ENCODE measurements at regions not wholly inside any gene's neighbourhood (a gene's known extent, or its start where the extent isn't known, plus 50 kb on each side); places are given as distances from the start of the nearest gene placed in this dataset.

GRCh38 chr1:98336472-98337083 lies 324.9 kb upstream of the SNX7 start:
- Histone ChIP-seq H3K27ac (ENCODE audit: low read depth, low read length) (no peak overlapping the region), H2AFZ (ENCODE audit: low read length, unreplicated experiment) (no peak overlapping the region), H3K4me3 (ENCODE audit: low read depth, low read length) (no peak overlapping the region), H3K27me3 (ENCODE audit: insufficient read depth, low read length) (no peaks in the 10 kb centered on the region), H3K79me2 (ENCODE audit: control insufficient read depth, insufficient read depth, low read length, unreplicated experiment) (no peaks in the 10 kb centered on the region), H3K4me1 (ENCODE audit: control insufficient read depth, insufficient read depth, low read length, unreplicated experiment) (peaks cover 6% of the 10 kb centered on the region), H3K36me3 (ENCODE audit: insufficient read depth, low read length) (no peaks in the 10 kb centered on the region)

GRCh38 chr1:98333936-98334335 lies 327.6 kb upstream of the SNX7 start:
- H3K4me1 ChIP-seq (ENCODE audit: control insufficient read depth, insufficient read depth, low read length, unreplicated experiment) = peaks cover 17% of the 10 kb centered on the region
- H3K36me3 ChIP-seq (ENCODE audit: insufficient read depth, low read length) = no peaks in the 10 kb centered on the region
- H3K27me3 ChIP-seq (ENCODE audit: insufficient read depth, low read length) = no peaks in the 10 kb centered on the region
- H3K4me3 ChIP-seq (ENCODE audit: low read depth, low read length) = no peak overlapping the region
- H2AFZ ChIP-seq (ENCODE audit: low read length, unreplicated experiment) = no peak overlapping the region
- H3K27ac ChIP-seq (ENCODE audit: low read depth, low read length) = no peak overlapping the region
- H3K79me2 ChIP-seq (ENCODE audit: control insufficient read depth, insufficient read depth, low read length, unreplicated experiment) = no peaks in the 10 kb centered on the region

DNA sequence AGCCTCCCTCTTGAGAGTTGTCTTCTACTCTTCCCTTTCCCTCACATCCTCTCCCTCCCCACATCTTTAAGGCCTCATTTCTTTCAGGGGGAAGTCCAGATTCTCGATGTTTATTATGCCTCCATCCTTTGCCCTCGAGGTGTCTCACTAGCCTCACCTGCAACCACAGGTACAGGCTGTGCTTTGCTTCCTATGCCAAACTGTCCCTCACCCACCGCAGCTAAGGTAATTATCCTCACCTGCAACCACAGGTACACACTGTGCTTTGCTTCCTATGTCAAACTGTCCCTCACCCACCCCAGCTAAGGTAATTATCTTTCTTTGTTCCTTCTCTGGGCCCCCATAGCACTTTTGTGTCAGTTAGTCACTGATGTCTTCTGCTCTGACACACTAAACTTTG lies 328.1 kb upstream of the SNX7 start:
- H2AFZ ChIP-seq (ENCODE audit: low read length, unreplicated experiment) = no peak overlapping the region
- H3K4me3 ChIP-seq (ENCODE audit: low read depth, low read length) = no peak overlapping the region
- H3K79me2 ChIP-seq (ENCODE audit: control insufficient read depth, insufficient read depth, low read length, unreplicated experiment) = no peaks in the 10 kb centered on the region
- peaks cover 17% of the 10 kb centered on the region for H3K4me1 ChIP-seq (ENCODE audit: control insufficient read depth, insufficient read depth, low read length, unreplicated experiment)
- H3K27ac ChIP-seq (ENCODE audit: low read depth, low read length) = no peak overlapping the region
- H3K27me3 ChIP-seq (ENCODE audit: insufficient read depth, low read length) = no peaks in the 10 kb centered on the region
- H3K36me3 ChIP-seq (ENCODE audit: insufficient read depth, low read length) = no peaks in the 10 kb centered on the region

GRCh38 chr1:98331718-98332311 lies 329.7 kb upstream of the SNX7 start:
- no peak overlapping the region for H3K4me3 ChIP-seq (ENCODE audit: low read depth, low read length)
- H3K4me1 ChIP-seq (ENCODE audit: control insufficient read depth, insufficient read depth, low read length, unreplicated experiment) = peaks cover 31% of the 10 kb centered on the region
- H3K27me3 ChIP-seq (ENCODE audit: insufficient read depth, low read length) = no peaks in the 10 kb centered on the region
- peak overlapping the region; percentile 61 for H3K27ac ChIP-seq (ENCODE audit: low read depth, low read length)
- H2AFZ ChIP-seq (ENCODE audit: low read length, unreplicated experiment) = peak overlapping the region; percentile 27
- H3K79me2 ChIP-seq (ENCODE audit: control insufficient read depth, insufficient read depth, low read length, unreplicated experiment) = no peaks in the 10 kb centered on the region
- no peaks in the 10 kb centered on the region for H3K36me3 ChIP-seq (ENCODE audit: insufficient read depth, low read length)

GRCh38 chr1:98331243-98331642 lies 330.3 kb upstream of the SNX7 start:
- Histone ChIP-seq H3K27ac (ENCODE audit: low read depth, low read length) (peak overlapping the region; percentile 61), H3K79me2 (ENCODE audit: control insufficient read depth, insufficient read depth, low read length, unreplicated experiment) (no peaks in the 10 kb centered on the region), H3K4me3 (ENCODE audit: low read depth, low read length) (no peak overlapping the region), H3K36me3 (ENCODE audit: insufficient read depth, low read length) (no peaks in the 10 kb centered on the region), H3K4me1 (ENCODE audit: control insufficient read depth, insufficient read depth, low read length, unreplicated experiment) (peaks cover 36% of the 10 kb centered on the region), H2AFZ (ENCODE audit: low read length, unreplicated experiment) (peak overlapping the region; percentile 27), H3K27me3 (ENCODE audit: insufficient read depth, low read length) (no peaks in the 10 kb centered on the region)

DNA sequence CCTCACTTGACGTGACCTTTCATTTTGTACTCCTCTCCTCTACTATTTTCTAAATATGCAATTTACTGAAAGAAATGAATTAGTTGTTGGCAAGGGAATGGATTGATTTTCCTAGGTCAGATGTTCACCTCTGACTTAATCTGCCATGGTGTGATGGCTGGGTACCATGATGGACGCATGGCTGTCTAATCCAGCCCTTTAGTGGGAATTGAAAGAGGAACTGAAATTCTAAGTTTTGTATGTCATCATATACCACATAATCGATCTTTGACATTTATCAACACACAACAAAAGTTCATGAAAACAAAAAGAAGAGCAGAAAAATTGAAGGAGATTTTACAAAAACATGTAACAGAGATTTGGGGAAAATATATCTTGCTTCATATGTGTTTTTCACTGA lies 331.3 kb upstream of the SNX7 start:
- Histone ChIP-seq H3K27ac (ENCODE audit: low read depth, low read length) (no peak overlapping the region), H2AFZ (ENCODE audit: low read length, unreplicated experiment) (no peak overlapping the region), H3K79me2 (ENCODE audit: control insufficient read depth, insufficient read depth, low read length, unreplicated experiment) (no peaks in the 10 kb centered on the region), H3K4me1 (ENCODE audit: control insufficient read depth, insufficient read depth, low read length, unreplicated experiment) (peaks cover 46% of the 10 kb centered on the region), H3K4me3 (ENCODE audit: low read depth, low read length) (no peak overlapping the region), H3K27me3 (ENCODE audit: insufficient read depth, low read length) (no peaks in the 10 kb centered on the region), H3K36me3 (ENCODE audit: insufficient read depth, low read length) (no peaks in the 10 kb centered on the region)

- Histone ChIP-seq H2AFZ (ENCODE audit: low read length, unreplicated experiment) (no peak overlapping the region), H3K27ac (ENCODE audit: low read depth, low read length) (no peak overlapping the region)
These were observed 332.7 kb upstream of the SNX7 start for GRCh38 chr1:98328855-98329254.

DNA sequence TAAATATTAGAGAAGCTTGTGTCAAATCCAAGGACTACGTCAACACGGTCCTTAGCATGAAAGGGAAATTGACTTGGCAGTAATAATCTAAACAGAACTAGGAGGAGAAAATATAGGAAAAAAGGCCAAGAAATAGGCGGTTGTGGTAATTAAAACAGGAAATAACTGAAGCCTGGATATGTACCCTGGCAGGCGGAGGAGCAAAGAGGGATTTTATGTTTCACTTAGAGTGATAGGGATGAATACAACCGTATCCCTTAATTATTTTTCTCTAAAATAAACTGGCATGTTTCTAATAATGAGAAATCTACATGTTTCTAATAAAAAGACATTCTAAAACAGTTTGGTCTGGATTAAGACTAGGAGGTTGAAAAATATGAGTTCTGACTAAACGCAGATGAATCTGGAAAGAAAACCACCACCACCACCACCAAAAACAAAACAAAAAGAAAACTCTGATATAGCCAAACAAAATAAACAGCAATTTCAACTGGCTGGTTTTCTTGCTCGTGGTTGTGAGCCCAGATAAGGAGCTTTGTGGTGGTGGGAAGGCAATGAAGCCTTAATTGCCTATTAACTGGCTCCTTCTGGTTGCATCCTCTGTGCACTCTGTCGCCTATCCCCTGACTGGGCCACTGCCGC lies 334.2 kb upstream of the SNX7 start:
- H3K27ac ChIP-seq (ENCODE audit: low read depth, low read length) = peak overlapping the region; percentile 98
- peaks cover 75% of the 10 kb centered on the region for H3K4me1 ChIP-seq (ENCODE audit: control insufficient read depth, insufficient read depth, low read length, unreplicated experiment)
- peak overlapping the region; percentile 11 for H3K4me3 ChIP-seq (ENCODE audit: low read depth, low read length)
- H3K36me3 ChIP-seq (ENCODE audit: insufficient read depth, low read length) = no peaks in the 10 kb centered on the region
- H3K79me2 ChIP-seq (ENCODE audit: control insufficient read depth, insufficient read depth, low read length, unreplicated experiment) = no peaks in the 10 kb centered on the region
- H3K27me3 ChIP-seq (ENCODE audit: insufficient read depth, low read length) = no peaks in the 10 kb centered on the region
- H2AFZ ChIP-seq (ENCODE audit: low read length, unreplicated experiment) = peak overlapping the region; percentile 35

More at GRCh38 chr1:98328855-98329254, 332.7 kb upstream of the SNX7 start:
- Histone ChIP-seq H3K4me1 (ENCODE audit: control insufficient read depth, insufficient read depth, low read length, unreplicated experiment) (peaks cover 60% of the 10 kb centered on the region), H3K4me3 (ENCODE audit: low read depth, low read length) (no peak overlapping the region), H3K79me2 (ENCODE audit: control insufficient read depth, insufficient read depth, low read length, unreplicated experiment) (no peaks in the 10 kb centered on the region), H3K36me3 (ENCODE audit: insufficient read depth, low read length) (no peaks in the 10 kb centered on the region), H3K27me3 (ENCODE audit: insufficient read depth, low read length) (no peaks in the 10 kb centered on the region)

GRCh38 chr1:98325646-98326440 lies 335.7 kb upstream of the SNX7 start:
- Histone ChIP-seq H3K36me3 (ENCODE audit: insufficient read depth, low read length) (no peaks in the 10 kb centered on the region), H3K79me2 (ENCODE audit: control insufficient read depth, insufficient read depth, low read length, unreplicated experiment) (no peaks in the 10 kb centered on the region), H3K27me3 (ENCODE audit: insufficient read depth, low read length) (no peaks in the 10 kb centered on the region), H3K4me1 (ENCODE audit: control insufficient read depth, insufficient read depth, low read length, unreplicated experiment) (peaks cover 71% of the 10 kb centered on the region), H3K27ac (ENCODE audit: low read depth, low read length) (peak overlapping the region; percentile 98), H3K4me3 (ENCODE audit: low read depth, low read length) (peak overlapping the region; percentile 14; the same call in 1 of the 2 replicates), H2AFZ (ENCODE audit: low read length, unreplicated experiment) (no peak overlapping the region)

GRCh38 chr1:98323906-98324358 lies 337.6 kb upstream of the SNX7 start:
- Histone ChIP-seq H3K36me3 (ENCODE audit: insufficient read depth, low read length) (no peaks in the 10 kb centered on the region), H3K4me1 (ENCODE audit: control insufficient read depth, insufficient read depth, low read length, unreplicated experiment) (peaks cover 68% of the 10 kb centered on the region), H3K27ac (ENCODE audit: low read depth, low read length) (peak overlapping the region; percentile 98), H3K27me3 (ENCODE audit: insufficient read depth, low read length) (no peaks in the 10 kb centered on the region), H2AFZ (ENCODE audit: low read length, unreplicated experiment) (peak overlapping the region; percentile 27), H3K4me3 (ENCODE audit: low read depth, low read length) (peak overlapping the region; percentile 63), H3K79me2 (ENCODE audit: control insufficient read depth, insufficient read depth, low read length, unreplicated experiment) (no peaks in the 10 kb centered on the region)

All from ACC112 (cell line).